ENCODE measurements at regions not wholly inside any gene's neighbourhood (a gene's known extent, or its start where the extent isn't known, plus 50 kb on each side); places are given as distances from the start of the nearest gene placed in this dataset.

DNA sequence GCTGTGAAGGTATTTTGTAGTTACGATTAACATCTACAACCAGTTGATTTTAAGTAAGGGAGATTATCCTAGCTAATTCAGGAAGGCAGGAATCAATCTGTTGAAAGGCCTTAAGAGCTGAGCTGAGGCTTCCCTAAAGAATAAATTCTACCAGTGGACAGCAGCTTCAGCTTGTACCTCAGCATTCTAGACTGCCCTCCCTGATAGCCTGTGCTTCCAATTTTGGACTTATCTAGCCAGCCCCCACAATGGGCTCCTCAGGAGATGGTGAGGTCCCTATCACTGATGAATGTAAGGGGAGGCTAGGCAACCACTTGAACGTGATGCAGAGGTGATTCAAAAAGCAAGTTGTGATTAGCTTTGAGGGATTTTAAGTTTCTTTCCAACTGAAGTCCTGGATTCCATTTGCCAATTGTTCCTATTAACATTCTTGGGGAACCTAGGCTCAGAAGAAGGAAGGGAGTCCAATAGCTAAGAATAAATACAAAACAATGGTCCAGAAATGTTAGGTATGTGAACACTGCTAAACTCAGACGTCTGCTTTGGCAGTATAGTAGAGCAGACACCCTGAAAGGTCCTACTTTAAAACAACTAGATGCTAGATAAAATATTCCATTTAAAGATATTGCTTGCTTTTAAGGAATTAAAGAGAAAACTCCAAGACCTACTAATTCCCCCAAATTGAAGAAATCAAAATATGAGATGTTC, 404.3 kb upstream of the TENM4 start:
- H2AFZ ChIP-seq (ENCODE audit: low read depth, low read length) = no peak overlapping the region
- H2BK5ac ChIP-seq (ENCODE audit: low read depth, low read length, poor library complexity, severe bottlenecking) = no peak overlapping the region
- H2BK15ac ChIP-seq (ENCODE audit: low read depth, poor library complexity, severe bottlenecking) = no peak overlapping the region
- H2BK12ac ChIP-seq (ENCODE audit: low read length in 2 of 2) = no peak overlapping the region
- no peak overlapping the region for H3K9ac ChIP-seq (ENCODE audit: low read length)
- H3K36me3 ChIP-seq (ENCODE audit: control insufficient read depth in 1 of 2, insufficient read depth in 2 of 2, low read depth in 1 of 2, low read length in 2 of 2) = no peaks in the 10 kb centered on the region
- H2AK5ac ChIP-seq (ENCODE audit: low read length, severe bottlenecking) = no peak overlapping the region
- no peaks in the 10 kb centered on the region for H3K4me1 ChIP-seq (ENCODE audit: control insufficient read depth, insufficient read depth, low read depth, low read length)
- H3K4me3 ChIP-seq (ENCODE audit: insufficient read depth in 1 of 2, low read depth in 1 of 2, low read length in 2 of 2) = no peak overlapping the region
- no peak overlapping the region for H3K27ac ChIP-seq (ENCODE audit: low read length, poor library complexity, severe bottlenecking)
- H3K23ac ChIP-seq (ENCODE audit: low read length in 2 of 2) = no peak overlapping the region
- H3K27me3 ChIP-seq (ENCODE audit: control insufficient read depth in 1 of 2, insufficient read depth in 1 of 2, low read length in 2 of 2) = no peaks in the 10 kb centered on the region
- no peak overlapping the region for H3K4ac ChIP-seq (ENCODE audit: low read depth in 1 of 2, low read length in 2 of 2)
- no peaks in the 10 kb centered on the region for H3K79me1 ChIP-seq (replicated peaks; ENCODE audit: low read length, poor library complexity, severe bottlenecking)
- no peak overlapping the region for H4K8ac ChIP-seq (ENCODE audit: low read length)
- DNase-seq = no peak
- H3K9me3 ChIP-seq (ENCODE audit: control insufficient read depth, low read length) = no peaks in the 10 kb centered on the region
- no peak overlapping the region for H2BK120ac ChIP-seq (ENCODE audit: low read depth, low read length)
- H3K14ac ChIP-seq (ENCODE audit: low read length in 2 of 2) = no peak overlapping the region
- WGBS = 50% methylated on average over 1 of the region's 3 CpGs
- no peak overlapping the region for H4K91ac ChIP-seq (ENCODE audit: low read length)
- H3K18ac ChIP-seq (ENCODE audit: low read depth in 1 of 2, low read length in 2 of 2) = no peak overlapping the region
- no peak overlapping the region for H3K4me2 ChIP-seq (ENCODE audit: low read length, poor library complexity, severe bottlenecking)

DNA sequence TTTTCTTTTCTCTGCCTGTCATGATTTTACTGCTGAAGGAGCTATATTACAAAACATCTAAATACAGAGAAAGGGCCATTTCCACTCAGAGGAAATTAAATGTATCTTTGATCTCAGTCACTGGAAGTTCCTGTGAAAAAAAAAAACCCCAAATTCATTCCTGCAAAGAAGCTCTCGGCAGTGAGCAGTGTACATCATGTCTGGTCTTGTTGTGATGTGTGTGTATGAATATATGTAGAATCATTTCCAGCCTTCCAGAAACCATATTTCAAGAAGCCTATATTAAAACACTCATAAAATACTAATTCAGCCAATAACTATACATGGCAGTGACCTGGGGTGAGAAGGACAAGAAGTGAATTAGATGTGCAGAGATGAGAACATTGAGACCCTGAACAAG, 393.2 kb upstream of the TENM4 start:
- no CpG with 5 or more reads among the region's 1 CpG for WGBS

DNA sequence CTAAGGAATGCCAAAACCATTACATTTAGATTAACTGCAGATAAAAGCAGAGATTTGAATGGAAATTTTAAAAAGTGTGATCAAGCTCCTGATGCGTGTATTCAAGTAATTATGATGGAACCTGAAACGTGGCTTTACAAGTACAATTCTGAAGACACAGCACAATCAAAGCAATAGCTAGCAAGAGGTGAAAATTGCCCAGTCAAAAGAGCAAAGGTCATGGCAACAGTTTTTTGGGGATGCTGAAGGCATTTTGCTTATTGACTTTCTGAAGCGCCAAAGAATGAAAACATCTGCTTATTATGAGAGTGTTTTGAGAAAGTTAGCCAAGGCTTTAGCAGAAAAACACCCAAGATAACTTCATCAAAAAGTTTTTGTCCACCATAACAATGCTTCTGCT, 389.6 kb upstream of the TENM4 start:
- H4K91ac ChIP-seq (ENCODE audit: low read length) = no peak overlapping the region

More for the DNA sequence above, 393.2 kb upstream of the TENM4 start:
- Histone ChIP-seq H2BK5ac (ENCODE audit: low read depth, low read length, poor library complexity, severe bottlenecking) (no peak overlapping the region), H4K91ac (ENCODE audit: low read length) (no peak overlapping the region), H3K4me2 (ENCODE audit: low read length, poor library complexity, severe bottlenecking) (no peak overlapping the region), H2BK15ac (ENCODE audit: low read depth, poor library complexity, severe bottlenecking) (no peak overlapping the region), H2BK12ac (ENCODE audit: low read length in 2 of 2) (no peak overlapping the region), H3K9me3 (ENCODE audit: control insufficient read depth, low read length) (no peaks in the 10 kb centered on the region), H3K9ac (ENCODE audit: low read length) (no peak overlapping the region), H3K14ac (ENCODE audit: low read length in 2 of 2) (no peak overlapping the region), H2BK120ac (ENCODE audit: low read depth, low read length) (no peak overlapping the region), H3K18ac (ENCODE audit: low read depth in 1 of 2, low read length in 2 of 2) (no peak overlapping the region), H4K8ac (ENCODE audit: low read length) (no peak overlapping the region), H2AFZ (ENCODE audit: low read depth, low read length) (no peak overlapping the region), H3K79me1 (replicated peaks; ENCODE audit: low read length, poor library complexity, severe bottlenecking) (no peaks in the 10 kb centered on the region), H3K27me3 (ENCODE audit: control insufficient read depth in 1 of 2, insufficient read depth in 1 of 2, low read length in 2 of 2) (no peaks in the 10 kb centered on the region), H3K36me3 (ENCODE audit: control insufficient read depth in 1 of 2, insufficient read depth in 2 of 2, low read depth in 1 of 2, low read length in 2 of 2) (no peaks in the 10 kb centered on the region), H3K4me1 (ENCODE audit: control insufficient read depth, insufficient read depth, low read depth, low read length) (no peaks in the 10 kb centered on the region), H3K23ac (ENCODE audit: low read length in 2 of 2) (no peak overlapping the region), H2AK5ac (ENCODE audit: low read length, severe bottlenecking) (no peak overlapping the region), H3K4me3 (ENCODE audit: insufficient read depth in 1 of 2, low read depth in 1 of 2, low read length in 2 of 2) (no peak overlapping the region), H3K4ac (ENCODE audit: low read depth in 1 of 2, low read length in 2 of 2) (no peak overlapping the region), H3K27ac (ENCODE audit: low read length, poor library complexity, severe bottlenecking) (no peak overlapping the region)
- DNase-seq = no peak

DNA sequence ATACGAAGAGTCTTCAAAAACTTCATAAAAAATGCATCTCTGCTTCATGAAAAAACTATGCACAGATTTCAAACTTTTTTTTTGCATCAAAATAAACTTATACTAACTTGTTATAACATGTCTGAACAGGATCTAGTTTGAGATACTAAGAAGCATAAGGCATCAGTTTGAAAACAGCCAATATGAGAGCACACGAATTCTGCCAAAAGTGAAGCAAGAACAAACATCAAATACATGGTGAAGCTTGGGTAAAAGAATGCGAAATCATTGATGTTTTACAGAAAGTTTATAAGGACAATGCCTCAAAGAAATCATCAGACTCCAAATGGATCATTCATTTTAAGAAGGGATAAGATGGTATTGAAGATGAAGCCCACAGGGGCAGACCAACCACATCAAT, 389.1 kb upstream of the TENM4 start:
- Histone ChIP-seq H3K79me1 (replicated peaks; ENCODE audit: low read length, poor library complexity, severe bottlenecking) (no peaks in the 10 kb centered on the region), H2BK120ac (ENCODE audit: low read depth, low read length) (no peak overlapping the region), H3K9ac (ENCODE audit: low read length) (no peak overlapping the region), H3K4me1 (ENCODE audit: control insufficient read depth, insufficient read depth, low read depth, low read length) (no peaks in the 10 kb centered on the region), H3K14ac (ENCODE audit: low read length in 2 of 2) (no peak overlapping the region), H3K4ac (ENCODE audit: low read depth in 1 of 2, low read length in 2 of 2) (no peak overlapping the region), H3K23ac (ENCODE audit: low read length in 2 of 2) (no peak overlapping the region), H3K9me3 (ENCODE audit: control insufficient read depth, low read length) (no peaks in the 10 kb centered on the region), H4K91ac (ENCODE audit: low read length) (no peak overlapping the region), H2BK12ac (ENCODE audit: low read length in 2 of 2) (no peak overlapping the region), H2AK5ac (ENCODE audit: low read length, severe bottlenecking) (no peak overlapping the region), H3K36me3 (ENCODE audit: control insufficient read depth in 1 of 2, insufficient read depth in 2 of 2, low read depth in 1 of 2, low read length in 2 of 2) (no peaks in the 10 kb centered on the region), H2BK15ac (ENCODE audit: low read depth, poor library complexity, severe bottlenecking) (no peak overlapping the region), H3K4me3 (ENCODE audit: insufficient read depth in 1 of 2, low read depth in 1 of 2, low read length in 2 of 2) (no peak overlapping the region), H3K18ac (ENCODE audit: low read depth in 1 of 2, low read length in 2 of 2) (no peak overlapping the region), H3K4me2 (ENCODE audit: low read length, poor library complexity, severe bottlenecking) (no peak overlapping the region), H3K27ac (ENCODE audit: low read length, poor library complexity, severe bottlenecking) (no peak overlapping the region), H2AFZ (ENCODE audit: low read depth, low read length) (no peak overlapping the region), H4K8ac (ENCODE audit: low read length) (no peak overlapping the region), H3K27me3 (ENCODE audit: control insufficient read depth in 1 of 2, insufficient read depth in 1 of 2, low read length in 2 of 2) (no peaks in the 10 kb centered on the region), H2BK5ac (ENCODE audit: low read depth, low read length, poor library complexity, severe bottlenecking) (no peak overlapping the region)
- no peak for DNase-seq
- WGBS = 67% methylated on average over 2 of the region's 3 CpGs

More for the DNA sequence above, 389.6 kb upstream of the TENM4 start:
- no peak for DNase-seq
- H2BK12ac ChIP-seq (ENCODE audit: low read length in 2 of 2) = no peak overlapping the region
- no peaks in the 10 kb centered on the region for H3K79me1 ChIP-seq (replicated peaks; ENCODE audit: low read length, poor library complexity, severe bottlenecking)
- no peak overlapping the region for H2BK120ac ChIP-seq (ENCODE audit: low read depth, low read length)
- no peak overlapping the region for H3K23ac ChIP-seq (ENCODE audit: low read length in 2 of 2)
- H2BK5ac ChIP-seq (ENCODE audit: low read depth, low read length, poor library complexity, severe bottlenecking) = no peak overlapping the region
- H3K4me3 ChIP-seq (ENCODE audit: insufficient read depth in 1 of 2, low read depth in 1 of 2, low read length in 2 of 2) = no peak overlapping the region
- H3K9ac ChIP-seq (ENCODE audit: low read length) = no peak overlapping the region
- H3K27me3 ChIP-seq (ENCODE audit: control insufficient read depth in 1 of 2, insufficient read depth in 1 of 2, low read length in 2 of 2) = no peaks in the 10 kb centered on the region
- 68% methylated on average over 3 of the region's 3 CpGs for WGBS
- no peaks in the 10 kb centered on the region for H3K9me3 ChIP-seq (ENCODE audit: control insufficient read depth, low read length)
- no peak overlapping the region for H2BK15ac ChIP-seq (ENCODE audit: low read depth, poor library complexity, severe bottlenecking)
- H2AK5ac ChIP-seq (ENCODE audit: low read length, severe bottlenecking) = no peak overlapping the region
- no peak overlapping the region for H4K8ac ChIP-seq (ENCODE audit: low read length)
- H3K4ac ChIP-seq (ENCODE audit: low read depth in 1 of 2, low read length in 2 of 2) = no peak overlapping the region
- no peaks in the 10 kb centered on the region for H3K4me1 ChIP-seq (ENCODE audit: control insufficient read depth, insufficient read depth, low read depth, low read length)
- no peak overlapping the region for H3K27ac ChIP-seq (ENCODE audit: low read length, poor library complexity, severe bottlenecking)
- H2AFZ ChIP-seq (ENCODE audit: low read depth, low read length) = no peak overlapping the region
- H3K36me3 ChIP-seq (ENCODE audit: control insufficient read depth in 1 of 2, insufficient read depth in 2 of 2, low read depth in 1 of 2, low read length in 2 of 2) = no peaks in the 10 kb centered on the region
- H3K18ac ChIP-seq (ENCODE audit: low read depth in 1 of 2, low read length in 2 of 2) = no peak overlapping the region
- H3K4me2 ChIP-seq (ENCODE audit: low read length, poor library complexity, severe bottlenecking) = no peak overlapping the region
- H3K14ac ChIP-seq (ENCODE audit: low read length in 2 of 2) = no peak overlapping the region
